ENCODE measurements at regions not wholly inside any gene's neighbourhood (a gene's known extent, or its start where the extent isn't known, plus 50 kb on each side); places are given as distances from the start of the nearest gene placed in this dataset.

DNA sequence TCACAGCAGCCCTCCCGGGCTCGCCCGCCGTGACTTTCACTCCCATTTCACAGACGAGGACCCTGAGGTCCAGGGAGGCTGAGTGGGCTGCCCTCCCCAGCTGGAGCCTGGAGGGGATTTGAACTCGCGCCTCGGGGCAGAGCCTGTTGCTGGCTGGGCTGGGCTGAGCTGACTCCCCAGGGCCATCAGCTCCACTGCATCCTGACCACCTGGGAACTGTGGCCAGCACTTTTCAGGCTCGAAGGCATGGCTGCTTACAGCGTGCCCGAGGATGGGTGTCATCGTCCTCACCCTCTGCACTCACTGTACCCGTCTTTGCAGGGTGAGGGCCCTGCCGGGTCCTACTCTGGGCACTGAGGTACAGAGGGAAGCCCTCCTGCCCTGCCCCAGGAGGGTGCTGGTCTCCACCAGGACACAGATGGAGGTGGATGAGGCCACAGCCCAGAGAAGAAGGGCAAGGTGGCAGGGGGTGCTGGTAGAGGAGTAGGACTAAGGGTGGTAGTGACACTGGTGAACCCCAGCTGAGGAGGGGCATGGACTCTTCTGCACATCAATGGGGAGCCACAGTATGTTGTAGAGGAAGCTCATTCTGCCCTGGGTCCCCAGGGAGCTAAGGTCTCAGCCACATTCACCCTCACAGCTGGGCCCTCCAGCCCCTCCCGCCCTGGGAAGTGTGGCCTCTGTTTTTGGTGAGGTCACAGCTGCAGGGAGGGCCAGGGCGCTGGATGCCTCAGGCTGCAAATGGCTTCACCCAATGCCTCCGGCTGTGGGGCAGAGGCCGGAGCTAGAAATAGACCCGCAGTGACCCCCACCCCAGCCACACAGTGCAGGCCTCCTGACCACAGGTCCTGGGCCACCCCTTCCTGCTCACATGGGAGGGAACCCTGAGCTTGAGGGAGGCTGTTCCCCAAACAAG is 365.1 kb upstream of the SFSWAP start:
- peak; percentile 23 for ATAC-seq
- Histone ChIP-seq H3K4me1 (no peaks in the 10 kb centered on the region), H3K9me3 (no peaks in the 10 kb centered on the region), H3K4me3 (no peak overlapping the region), H3K36me3 (no peaks in the 10 kb centered on the region), H3K27me3 (peaks cover 16% of the 10 kb centered on the region), H3K27ac (no peak overlapping the region)
- intact Hi-C loops (cut with DNase I) = no loop called here
- no peak for DNase-seq
- TF ChIP-seq, protein P1, sequence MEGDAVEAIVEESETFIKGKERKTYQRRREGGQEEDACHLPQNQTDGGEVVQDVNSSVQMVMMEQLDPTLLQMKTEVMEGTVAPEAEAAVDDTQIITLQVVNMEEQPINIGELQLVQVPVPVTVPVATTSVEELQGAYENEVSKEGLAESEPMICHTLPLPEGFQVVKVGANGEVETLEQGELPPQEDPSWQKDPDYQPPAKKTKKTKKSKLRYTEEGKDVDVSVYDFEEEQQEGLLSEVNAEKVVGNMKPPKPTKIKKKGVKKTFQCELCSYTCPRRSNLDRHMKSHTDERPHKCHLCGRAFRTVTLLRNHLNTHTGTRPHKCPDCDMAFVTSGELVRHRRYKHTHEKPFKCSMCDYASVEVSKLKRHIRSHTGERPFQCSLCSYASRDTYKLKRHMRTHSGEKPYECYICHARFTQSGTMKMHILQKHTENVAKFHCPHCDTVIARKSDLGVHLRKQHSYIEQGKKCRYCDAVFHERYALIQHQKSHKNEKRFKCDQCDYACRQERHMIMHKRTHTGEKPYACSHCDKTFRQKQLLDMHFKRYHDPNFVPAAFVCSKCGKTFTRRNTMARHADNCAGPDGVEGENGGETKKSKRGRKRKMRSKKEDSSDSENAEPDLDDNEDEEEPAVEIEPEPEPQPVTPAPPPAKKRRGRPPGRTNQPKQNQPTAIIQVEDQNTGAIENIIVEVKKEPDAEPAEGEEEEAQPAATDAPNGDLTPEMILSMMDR (IDR thresholded peaks at IDR 0.05) = no peak

DNA sequence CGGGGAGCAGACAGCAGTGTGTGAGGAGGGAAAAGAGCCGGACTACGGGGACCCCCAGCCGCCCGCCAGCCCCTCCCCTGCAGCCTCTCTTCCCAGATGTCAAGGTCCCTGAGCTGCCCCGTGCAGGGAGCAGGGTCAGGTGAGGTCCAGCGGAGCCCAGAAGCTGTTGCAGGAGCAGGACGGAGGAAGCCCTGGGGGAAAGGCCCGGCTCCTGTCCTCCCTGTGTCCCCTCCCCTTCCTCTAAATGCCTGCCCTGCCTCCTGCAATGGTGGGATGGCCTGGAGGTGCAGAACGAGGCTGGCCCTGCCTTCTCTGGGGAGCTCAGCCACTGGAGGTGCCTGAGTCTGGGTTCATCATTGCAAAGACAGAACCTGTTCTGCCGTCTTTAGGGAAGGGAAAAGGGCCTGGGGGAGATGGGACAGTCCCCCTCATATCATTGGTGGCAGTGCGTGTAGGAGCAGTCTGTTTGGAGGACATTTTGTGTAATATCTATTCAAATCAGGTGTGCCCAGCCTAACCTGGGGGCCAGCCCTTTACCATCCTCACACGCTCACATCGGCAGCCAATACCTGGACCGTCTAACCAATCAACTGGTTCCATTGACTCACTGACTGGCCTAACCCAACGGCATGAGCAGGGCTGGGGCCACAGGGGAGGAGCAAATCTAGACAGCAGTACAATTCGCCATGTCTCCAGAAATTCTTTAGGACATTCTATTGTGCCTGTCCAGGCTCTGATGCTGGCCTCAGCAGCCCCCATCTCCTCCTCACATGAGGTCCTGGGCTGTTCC is 364.1 kb upstream of the SFSWAP start:
- DNase-seq (no peak), ATAC-seq (no peak)
- Histone ChIP-seq H3K36me3 (no peaks in the 10 kb centered on the region), H3K9me3 (no peaks in the 10 kb centered on the region), H3K27ac (no peak overlapping the region), H3K4me3 (no peak overlapping the region), H3K27me3 (peaks cover 20% of the 10 kb centered on the region), H3K4me1 (no peaks in the 10 kb centered on the region)
- TF ChIP-seq, protein P1 (IDR thresholded peaks at IDR 0.05) = no peak
- intact Hi-C loops (cut with DNase I) = no loop called here

DNA sequence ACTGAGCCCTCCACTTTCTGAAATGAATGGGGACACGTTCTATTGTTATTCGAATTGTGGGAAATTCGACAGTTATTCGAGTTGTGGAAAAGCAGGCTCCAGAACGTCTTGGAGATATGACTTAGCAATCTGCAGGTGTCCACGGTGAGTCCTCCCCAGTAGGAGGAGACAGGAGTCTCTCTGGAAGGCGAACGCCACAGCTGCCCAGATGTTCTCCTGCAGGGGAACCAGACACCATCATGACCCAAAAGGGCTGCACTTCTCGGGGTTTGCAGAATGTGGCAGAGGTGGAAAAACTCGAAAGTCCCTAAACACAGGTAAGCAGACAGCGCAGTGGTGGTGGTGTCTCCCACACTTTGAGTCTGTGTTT is 363.6 kb upstream of the SFSWAP start:
- intact Hi-C loops (cut with DNase I) = no loop called here
- DNase-seq (no peak), ATAC-seq (no peak)
- no peaks in the 10 kb centered on the region for H3K36me3 ChIP-seq
- H3K9me3 ChIP-seq = no peaks in the 10 kb centered on the region
- H3K4me1 ChIP-seq = no peaks in the 10 kb centered on the region
- H3K27ac ChIP-seq = no peak overlapping the region
- peaks cover 20% of the 10 kb centered on the region for H3K27me3 ChIP-seq
- H3K4me3 ChIP-seq = no peak overlapping the region
- TF ChIP-seq, protein P1 (IDR thresholded peaks at IDR 0.05) = no peak

DNA sequence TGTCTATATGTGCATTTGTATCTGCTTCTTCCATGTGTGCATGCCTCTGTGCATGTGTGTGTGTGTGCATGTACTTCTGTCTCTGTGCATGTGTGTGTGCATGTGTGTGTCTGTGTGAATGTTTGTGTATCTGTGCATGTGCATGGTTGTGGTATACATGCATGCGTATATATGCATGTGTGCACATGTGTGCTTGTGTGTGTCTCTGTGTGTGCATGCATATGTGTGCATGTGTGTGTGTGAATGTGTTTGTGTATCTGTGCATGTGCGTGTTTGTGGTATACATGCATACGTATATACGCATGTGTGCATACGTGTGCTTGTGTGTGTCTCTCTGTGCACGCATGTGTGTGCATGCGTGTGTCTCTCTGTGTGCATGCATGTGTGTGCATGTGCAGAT is 363.2 kb upstream of the SFSWAP start:
- Histone ChIP-seq H3K36me3 (no peaks in the 10 kb centered on the region), H3K4me1 (no peaks in the 10 kb centered on the region), H3K9me3 (no peaks in the 10 kb centered on the region), H3K27me3 (peaks cover 22% of the 10 kb centered on the region), H3K27ac (no peak overlapping the region), H3K4me3 (no peak overlapping the region)
- DNase-seq = no peak
- intact Hi-C loops (cut with DNase I) = no loop called here
- no peak for ATAC-seq
- TF ChIP-seq, protein P1 (IDR thresholded peaks at IDR 0.05) = no peak

DNA sequence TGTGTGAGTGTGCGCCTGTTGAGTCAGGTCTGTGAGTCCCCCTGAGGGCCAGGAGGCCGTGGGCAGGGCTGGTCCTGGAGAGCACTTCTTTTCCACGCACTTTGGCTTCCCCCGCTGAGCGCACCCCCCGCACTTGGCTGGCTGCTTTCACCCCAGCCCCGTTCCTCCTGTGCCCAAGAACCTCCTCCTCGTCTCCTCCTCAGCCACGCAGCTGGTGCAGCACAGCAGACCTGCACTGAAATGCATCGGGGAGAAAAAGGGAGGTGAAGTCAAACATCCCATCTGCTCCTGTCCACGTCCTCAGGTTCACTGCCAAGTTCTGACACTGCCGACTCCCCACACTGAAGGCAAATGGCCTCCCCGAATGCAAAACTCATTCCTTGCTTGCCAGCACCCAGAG is 362.7 kb upstream of the SFSWAP start:
- Histone ChIP-seq H3K4me1 (no peaks in the 10 kb centered on the region), H3K36me3 (no peaks in the 10 kb centered on the region), H3K9me3 (no peaks in the 10 kb centered on the region), H3K27ac (no peak overlapping the region), H3K4me3 (no peak overlapping the region), H3K27me3 (peaks cover 25% of the 10 kb centered on the region)
- DNase-seq = no peak
- TF ChIP-seq, protein P1 (IDR thresholded peaks at IDR 0.05) = no peak
- ATAC-seq = no peak
- intact Hi-C loops (cut with DNase I) = no loop called here
